ENCODE measurements at regions not wholly inside any gene's neighbourhood (a gene's known extent, or its start where the extent isn't known, plus 50 kb on each side); places are given as distances from the start of the nearest gene placed in this dataset.

GRCh38 chr13:84032116-84032515 lies 149.8 kb upstream of the SLITRK1 start:
- Histone ChIP-seq H3K4me1 (no peaks in the 10 kb centered on the region), H3K27me3 (replicated peaks in 1 of 7) (no peaks in the 10 kb centered on the region), H3K27ac (no peak overlapping the region), H3K4me3 (no peak overlapping the region), H3K36me3 (no peaks in the 10 kb centered on the region), H3K9me3 (no peaks in the 10 kb centered on the region)
- intact Hi-C loops (cut with DNase I; ENCODE audit: low total_unique reads) = no loop called here
- TF ChIP-seq POLR2A (IDR thresholded peaks at IDR 0.05) (no peak), POLR2AphosphoS5 (IDR thresholded peaks at IDR 0.05) (no peak)
- TF ChIP-seq, protein P1, sequence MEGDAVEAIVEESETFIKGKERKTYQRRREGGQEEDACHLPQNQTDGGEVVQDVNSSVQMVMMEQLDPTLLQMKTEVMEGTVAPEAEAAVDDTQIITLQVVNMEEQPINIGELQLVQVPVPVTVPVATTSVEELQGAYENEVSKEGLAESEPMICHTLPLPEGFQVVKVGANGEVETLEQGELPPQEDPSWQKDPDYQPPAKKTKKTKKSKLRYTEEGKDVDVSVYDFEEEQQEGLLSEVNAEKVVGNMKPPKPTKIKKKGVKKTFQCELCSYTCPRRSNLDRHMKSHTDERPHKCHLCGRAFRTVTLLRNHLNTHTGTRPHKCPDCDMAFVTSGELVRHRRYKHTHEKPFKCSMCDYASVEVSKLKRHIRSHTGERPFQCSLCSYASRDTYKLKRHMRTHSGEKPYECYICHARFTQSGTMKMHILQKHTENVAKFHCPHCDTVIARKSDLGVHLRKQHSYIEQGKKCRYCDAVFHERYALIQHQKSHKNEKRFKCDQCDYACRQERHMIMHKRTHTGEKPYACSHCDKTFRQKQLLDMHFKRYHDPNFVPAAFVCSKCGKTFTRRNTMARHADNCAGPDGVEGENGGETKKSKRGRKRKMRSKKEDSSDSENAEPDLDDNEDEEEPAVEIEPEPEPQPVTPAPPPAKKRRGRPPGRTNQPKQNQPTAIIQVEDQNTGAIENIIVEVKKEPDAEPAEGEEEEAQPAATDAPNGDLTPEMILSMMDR (IDR thresholded peaks at IDR 0.05 in 8 of 11, conservative IDR thresholded peaks at IDR 0.05 in 3 of 11) = no peak
- 31 to 85% (median 43%) methylated on average over 1 of the region's 1 CpG for WGBS, 5 donors
- DNase-seq = no peak

- Histone ChIP-seq H3K4me1 (no peaks in the 10 kb centered on the region), H3K27ac (no peak overlapping the region), H3K27me3 (replicated peaks in 1 of 7) (no peaks in the 10 kb centered on the region), H3K36me3 (no peaks in the 10 kb centered on the region), H3K4me3 (no peak overlapping the region), H3K9me3 (no peaks in the 10 kb centered on the region)
- no peak for DNase-seq
- WGBS, 5 donors = 83 to 90% (median 85%) methylated on average over 4 of the region's 4 CpGs
- intact Hi-C loops (cut with DNase I; ENCODE audit: low total_unique reads) = no loop called here
- no peak for TF ChIP-seq POLR2AphosphoS5 (IDR thresholded peaks at IDR 0.05)
- TF ChIP-seq, protein P1 (IDR thresholded peaks at IDR 0.05 in 8 of 11, conservative IDR thresholded peaks at IDR 0.05 in 3 of 11) = no peak
Observed at GRCh38 chr13:84031120-84031519, 148.8 kb upstream of the SLITRK1 start.

DNA sequence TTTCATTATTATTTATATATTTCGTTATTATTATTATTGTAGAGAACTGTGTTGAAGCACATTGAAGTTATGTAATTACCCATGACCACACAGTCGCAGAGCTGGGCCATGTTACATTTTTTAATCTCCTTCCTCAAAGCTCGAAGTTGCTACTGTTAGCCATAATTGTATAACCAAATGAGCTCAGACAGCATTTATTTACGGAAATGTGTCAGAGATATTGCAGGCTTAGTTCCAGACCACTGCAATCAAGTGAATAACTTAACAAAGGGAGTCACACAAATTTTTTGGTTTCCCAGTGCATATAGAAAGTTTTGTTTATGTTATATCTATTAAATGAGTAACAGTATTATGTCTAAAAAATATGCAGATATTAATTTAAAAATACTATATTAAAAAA lies 147.1 kb upstream of the SLITRK1 start:
- TF ChIP-seq POLR2A (IDR thresholded peaks at IDR 0.05) = no peak
- TF ChIP-seq POLR2AphosphoS5 (IDR thresholded peaks at IDR 0.05) = no peak
- TF ChIP-seq, protein P1 (IDR thresholded peaks at IDR 0.05 in 8 of 11, conservative IDR thresholded peaks at IDR 0.05 in 3 of 11) = no peak
- no peaks in the 10 kb centered on the region for H3K9me3 ChIP-seq
- H3K27me3 ChIP-seq (replicated peaks in 1 of 7) = no peaks in the 10 kb centered on the region
- H3K27ac ChIP-seq = no peak overlapping the region
- no peaks in the 10 kb centered on the region for H3K36me3 ChIP-seq
- no peaks in the 10 kb centered on the region for H3K4me1 ChIP-seq
- intact Hi-C loops (cut with DNase I; ENCODE audit: low total_unique reads) = no loop called here
- WGBS, 5 donors = 73 to 83% (median 74%) methylated on average over 4 of the region's 4 CpGs
- no peak for DNase-seq
- H3K4me3 ChIP-seq = no peak overlapping the region

GRCh38 chr13:84025824-84026223 lies 143.6 kb upstream of the SLITRK1 start:
- H3K36me3 ChIP-seq = no peaks in the 10 kb centered on the region
- H3K27ac ChIP-seq = no peak overlapping the region
- no peak for DNase-seq
- WGBS, 5 donors = 65 to 83% (median 76%) methylated on average over 1 of the region's 1 CpG
- H3K9me3 ChIP-seq = no peaks in the 10 kb centered on the region
- no peaks in the 10 kb centered on the region for H3K27me3 ChIP-seq (replicated peaks in 1 of 7)
- no peak for TF ChIP-seq POLR2AphosphoS5 (IDR thresholded peaks at IDR 0.05)
- no peak for TF ChIP-seq POLR2A (IDR thresholded peaks at IDR 0.05)
- TF ChIP-seq, protein P1 (IDR thresholded peaks at IDR 0.05 in 8 of 11, conservative IDR thresholded peaks at IDR 0.05 in 3 of 11) = no peak
- no peak overlapping the region for H3K4me3 ChIP-seq
- intact Hi-C loops (cut with DNase I; ENCODE audit: low total_unique reads) = no loop called here
- no peaks in the 10 kb centered on the region for H3K4me1 ChIP-seq
